Liver (tissue), 3 donors: ENCODE measurements at regions not wholly inside any gene's neighbourhood (a gene's known extent, or its start where the extent isn't known, plus 50 kb on each side); places are given as distances from the start of the nearest gene placed in this dataset.

ENCODE experiments used
- ATF3 ChIP-seq: IDR thresholded peaks from 2 replicates; pipeline ENCODE4 v1.6.1; 2016; ENCODE audit warnings: antibody characterized with exemption
- CTCF ChIP-seq: fragments of 150-350 bp; IDR thresholded peaks from 2 replicates; pipeline ENCODE4 v1.5.1; 2017; ENCODE audit warnings: improper control_type of control experiment, low read depth, low read length; ENCODE audit not compliant: missing input control
- EGR1 ChIP-seq, 2 donors: IDR thresholded peaks; 2 replicates each; pipeline ENCODE4 v1.6.1; 2016 to 2018; ENCODE audit warnings: antibody characterized with exemption in 2 of 2, low read depth in 2 of 2
- FOXA1 ChIP-seq: IDR thresholded peaks from 2 replicates; pipeline ENCODE4 v1.6.1; 2016; ENCODE audit warnings: antibody characterized with exemption
- GABPA ChIP-seq, 2 donors: IDR thresholded peaks in 1 of 2; conservative IDR thresholded peaks in 1 of 2; 2 replicates each; pipeline ENCODE4 v1.6.1; 2016; ENCODE audit warnings: antibody characterized with exemption in 2 of 2, mild to moderate bottlenecking in 1 of 2, moderate library complexity in 1 of 2
- JUND ChIP-seq, 2 donors: IDR thresholded peaks; 2 replicates each; pipeline ENCODE4 v1.6.1; 2016; ENCODE audit warnings: antibody characterized with exemption in 2 of 2
- MAX ChIP-seq: IDR thresholded peaks from 2 replicates; pipeline ENCODE4 v1.6.1; 2016; ENCODE audit warnings: antibody characterized with exemption
- NR2F2 ChIP-seq: IDR thresholded peaks from 2 replicates; pipeline ENCODE4 v1.6.1; 2016; ENCODE audit warnings: antibody characterized with exemption
- RAD21 ChIP-seq, 2 donors: IDR thresholded peaks; 2 replicates each; pipeline ENCODE4 v1.6.1; 2016; ENCODE audit warnings: antibody characterized with exemption in 2 of 2, mild to moderate bottlenecking in 2 of 2
- RXRA ChIP-seq, 2 donors: IDR thresholded peaks; 2 replicates each; pipeline ENCODE4 v1.6.1; 2017 to 2018; ENCODE audit warnings: antibody characterized with exemption in 2 of 2, mild to moderate bottlenecking in 1 of 2
- SP1 ChIP-seq: IDR thresholded peaks from 2 replicates; pipeline ENCODE4 v1.6.1; 2018; ENCODE audit warnings: antibody characterized with exemption, mild to moderate bottlenecking
- TAF1 ChIP-seq: conservative IDR thresholded peaks from 2 replicates; pipeline ENCODE4 v1.6.1; 2016; ENCODE audit warnings: antibody characterized with exemption, mild to moderate bottlenecking
- YY1 ChIP-seq: IDR thresholded peaks from 2 replicates; pipeline ENCODE4 v1.6.1; 2016; ENCODE audit warnings: antibody characterized with exemption, mild to moderate bottlenecking
- ZBTB33 ChIP-seq: IDR thresholded peaks from 2 replicates; pipeline ENCODE4 v1.6.1; 2016; ENCODE audit warnings: antibody characterized with exemption
- donor health status: healthy.
- donor health status: healthy.

GRCh38 chr5:171625646-171626045, 160.0 kb upstream of the SMIM23 start:
- TF ChIP-seq MAX (no peak), CTCF (no peak), YY1 (no peak), GABPA (IDR thresholded peaks at IDR 0.05 in 1 of 2, conservative IDR thresholded peaks at IDR 0.05 in 1 of 2) (no peak), RXRA (IDR thresholded peaks at IDR 0.05) (no peak), RAD21 (IDR thresholded peaks at IDR 0.05) (no peak), ATF3 (no peak), JUND (IDR thresholded peaks at IDR 0.05) (no peak), FOXA1 (no peak), TAF1 (no peak), NR2F2 (no peak), SP1 (no peak), EGR1 (IDR thresholded peaks at IDR 0.05; ENCODE audit: low read depth in 2 of 2) (no peak), ZBTB33 (no peak)
